ENCODE measurements at regions not wholly inside any gene's neighbourhood (a gene's known extent, or its start where the extent isn't known, plus 50 kb on each side); places are given as distances from the start of the nearest gene placed in this dataset.
"Not testable (repeated sequence)": the region's sequence is repeated elsewhere in the genome, so short reads cannot be mapped to it uniquely, and the experiment has no call there.

DNA sequence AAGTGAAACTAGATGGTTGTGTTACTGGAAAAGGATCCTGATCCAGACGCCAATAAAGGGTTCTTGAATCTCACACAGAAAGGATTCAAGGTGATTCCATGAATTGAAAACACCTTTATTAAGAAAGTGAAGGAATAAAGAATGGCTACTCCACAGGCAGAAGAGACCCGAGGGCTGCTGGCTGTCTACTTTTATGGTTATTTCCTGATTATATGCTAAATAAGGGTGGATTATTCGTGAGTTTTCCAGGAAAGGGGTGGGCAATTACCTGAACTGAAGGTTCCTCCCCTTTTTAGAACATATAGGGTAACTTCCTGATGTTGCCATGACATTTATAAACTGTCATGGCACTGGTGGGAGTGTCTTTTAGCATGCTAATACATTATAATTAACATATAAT is 50.9 kb upstream of the WARS2 start:
- no peak for DNase-seq (ENCODE audit: low read depth)
- H3K4me3 ChIP-seq (replicated peaks; ENCODE audit: low read depth, low read length) = no peak overlapping the region
- TF ChIP-seq, protein P1, sequence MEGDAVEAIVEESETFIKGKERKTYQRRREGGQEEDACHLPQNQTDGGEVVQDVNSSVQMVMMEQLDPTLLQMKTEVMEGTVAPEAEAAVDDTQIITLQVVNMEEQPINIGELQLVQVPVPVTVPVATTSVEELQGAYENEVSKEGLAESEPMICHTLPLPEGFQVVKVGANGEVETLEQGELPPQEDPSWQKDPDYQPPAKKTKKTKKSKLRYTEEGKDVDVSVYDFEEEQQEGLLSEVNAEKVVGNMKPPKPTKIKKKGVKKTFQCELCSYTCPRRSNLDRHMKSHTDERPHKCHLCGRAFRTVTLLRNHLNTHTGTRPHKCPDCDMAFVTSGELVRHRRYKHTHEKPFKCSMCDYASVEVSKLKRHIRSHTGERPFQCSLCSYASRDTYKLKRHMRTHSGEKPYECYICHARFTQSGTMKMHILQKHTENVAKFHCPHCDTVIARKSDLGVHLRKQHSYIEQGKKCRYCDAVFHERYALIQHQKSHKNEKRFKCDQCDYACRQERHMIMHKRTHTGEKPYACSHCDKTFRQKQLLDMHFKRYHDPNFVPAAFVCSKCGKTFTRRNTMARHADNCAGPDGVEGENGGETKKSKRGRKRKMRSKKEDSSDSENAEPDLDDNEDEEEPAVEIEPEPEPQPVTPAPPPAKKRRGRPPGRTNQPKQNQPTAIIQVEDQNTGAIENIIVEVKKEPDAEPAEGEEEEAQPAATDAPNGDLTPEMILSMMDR (IDR thresholded peaks at IDR 0.05; ENCODE audit: low read length, missing control alignments) = no peak

DNA sequence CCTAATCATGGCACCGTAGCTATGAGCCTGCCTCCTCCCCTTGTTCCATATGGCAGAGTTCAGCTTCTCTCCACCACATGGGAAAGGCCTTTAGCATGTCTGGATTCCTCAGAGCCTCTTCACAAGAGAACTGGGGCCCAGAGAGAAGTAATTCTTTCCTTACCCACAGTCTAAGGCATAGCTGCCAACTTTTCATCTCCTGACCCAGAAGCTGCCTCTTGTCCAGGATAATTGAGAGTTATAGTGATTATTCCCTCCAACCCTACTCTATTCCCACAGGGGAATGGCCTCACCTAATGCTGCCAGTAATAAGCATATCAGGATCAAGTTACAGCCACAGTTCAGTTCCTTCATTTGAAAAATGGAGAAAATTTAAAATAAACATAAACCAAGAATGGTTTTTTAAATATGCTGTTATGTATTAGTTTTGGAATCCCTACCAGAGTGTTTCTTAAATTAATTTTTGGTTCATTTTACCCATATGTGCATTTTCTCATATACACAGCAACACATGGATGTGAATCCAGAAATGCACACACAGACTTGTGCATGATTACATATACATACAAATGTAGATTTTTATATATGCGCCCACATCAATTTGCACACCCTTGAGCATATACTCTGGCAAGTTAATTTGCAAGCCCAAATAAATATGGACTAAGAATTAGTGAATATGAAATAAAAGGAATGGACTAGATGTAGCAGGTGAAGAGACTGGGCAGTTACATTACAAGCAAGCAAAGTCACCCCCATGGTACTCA is 63.9 kb upstream of the WARS2 start:
- TF ChIP-seq, protein P1 (IDR thresholded peaks at IDR 0.05; ENCODE audit: low read length, missing control alignments) = no peak
- H3K4me3 ChIP-seq (replicated peaks; ENCODE audit: low read depth, low read length) = no peak overlapping the region
- no peak for DNase-seq (ENCODE audit: low read depth)

DNA sequence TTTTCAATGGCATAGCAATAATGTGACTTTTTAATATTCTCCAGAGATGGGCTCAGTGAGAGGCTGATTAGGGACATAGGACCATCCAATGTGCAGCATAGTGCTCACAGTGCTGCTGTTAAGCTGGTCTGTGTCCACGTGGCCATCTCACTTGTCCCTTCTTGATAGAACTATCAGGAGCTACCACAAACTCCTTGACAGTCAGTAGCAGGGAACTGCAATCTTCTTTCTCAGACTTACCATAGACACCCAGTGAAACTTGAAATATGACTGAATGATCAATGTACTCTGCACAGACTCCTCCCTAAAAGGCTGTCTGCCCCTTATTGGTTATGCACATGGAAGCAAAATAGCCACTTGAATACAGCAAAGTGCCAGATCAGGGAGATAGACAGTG is 64.5 kb upstream of the WARS2 start:
- no peak for DNase-seq (ENCODE audit: low read depth)
- TF ChIP-seq, protein P1 (IDR thresholded peaks at IDR 0.05; ENCODE audit: low read length, missing control alignments) = no peak
- no peak overlapping the region for H3K4me3 ChIP-seq (replicated peaks; ENCODE audit: low read depth, low read length)

DNA sequence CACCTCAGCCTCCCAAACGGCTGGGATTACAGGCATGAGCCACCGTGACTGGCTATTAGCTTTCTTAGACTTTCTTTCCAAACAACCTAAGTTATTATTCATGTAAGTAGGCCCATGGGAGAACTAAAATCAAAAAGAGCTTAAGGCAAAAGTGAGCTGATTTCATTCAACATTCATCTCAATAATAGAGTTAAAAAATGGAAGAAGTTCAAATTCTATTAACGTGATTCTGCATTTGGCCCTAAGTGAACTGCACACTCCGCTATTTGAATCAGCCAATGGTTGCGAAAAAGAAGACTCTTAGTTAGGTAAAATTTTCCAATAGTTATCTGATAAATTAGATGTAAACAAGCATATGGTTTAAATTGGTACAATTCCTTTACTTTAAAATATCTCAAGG is 68.6 kb upstream of the WARS2 start:
- DNase-seq (ENCODE audit: low read depth) = no peak
- TF ChIP-seq, protein P1 (IDR thresholded peaks at IDR 0.05; ENCODE audit: low read length, missing control alignments) = no peak

DNA sequence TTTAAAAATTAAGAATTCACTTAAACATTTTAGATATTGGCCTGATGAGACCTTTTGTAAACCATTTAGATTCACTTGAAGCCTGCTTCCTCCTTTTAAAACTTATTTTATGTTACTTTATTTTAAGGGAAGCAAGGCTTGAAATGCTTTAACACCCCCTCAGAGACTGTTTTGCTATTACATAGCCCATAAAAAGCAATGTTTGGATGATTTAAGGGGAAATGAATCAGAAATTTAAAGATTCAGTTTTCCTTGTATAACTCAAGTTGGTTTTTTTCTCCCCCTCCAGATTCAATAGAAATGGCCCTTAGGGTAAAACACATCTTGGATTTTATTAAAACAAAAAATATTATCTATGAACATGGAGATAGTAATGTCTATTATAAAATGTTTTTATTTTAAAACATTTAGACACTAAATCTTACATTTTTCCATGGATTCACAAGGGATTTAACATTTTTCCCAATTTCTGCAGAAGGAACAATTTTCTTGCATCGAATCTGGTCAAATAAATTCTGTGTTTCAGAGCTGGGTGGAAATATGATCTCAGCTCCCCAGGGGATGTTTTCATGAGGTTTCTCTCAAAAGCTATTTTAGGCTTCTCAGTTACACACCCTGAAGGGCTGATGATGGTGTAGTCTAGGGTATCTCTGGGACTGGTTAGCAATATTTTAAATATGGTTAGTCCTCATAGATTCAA is 69.3 kb upstream of the WARS2 start:
- H3K4me3 ChIP-seq (replicated peaks; ENCODE audit: low read depth, low read length) = no peak overlapping the region
- no peak for DNase-seq (ENCODE audit: low read depth)
- TF ChIP-seq, protein P1 (IDR thresholded peaks at IDR 0.05; ENCODE audit: low read length, missing control alignments) = no peak

More for the DNA sequence above, 68.6 kb upstream of the WARS2 start:
- H3K4me3 ChIP-seq (replicated peaks; ENCODE audit: low read depth, low read length) = no peak overlapping the region

DNA sequence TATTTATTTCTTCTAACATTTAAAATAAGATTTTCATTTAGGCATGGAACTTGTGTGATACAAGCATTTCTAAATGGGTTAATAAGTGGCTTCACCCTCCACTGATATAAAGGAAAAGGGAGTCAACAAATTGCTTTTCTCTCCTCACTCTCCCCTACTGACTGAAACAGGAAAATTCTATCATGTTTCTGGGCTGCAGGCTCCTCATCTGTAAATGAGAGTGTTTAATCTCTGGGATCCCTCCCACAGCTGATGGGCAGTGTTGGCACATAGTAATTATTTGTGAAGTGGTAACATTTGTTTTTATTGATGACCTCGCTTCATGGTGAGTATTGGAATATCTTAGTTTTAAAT is 69.8 kb upstream of the WARS2 start:
- H3K4me3 ChIP-seq (replicated peaks; ENCODE audit: low read depth, low read length) = no peak overlapping the region
- no peak for DNase-seq (ENCODE audit: low read depth)
- TF ChIP-seq, protein P1 (IDR thresholded peaks at IDR 0.05; ENCODE audit: low read length, missing control alignments) = no peak

DNA sequence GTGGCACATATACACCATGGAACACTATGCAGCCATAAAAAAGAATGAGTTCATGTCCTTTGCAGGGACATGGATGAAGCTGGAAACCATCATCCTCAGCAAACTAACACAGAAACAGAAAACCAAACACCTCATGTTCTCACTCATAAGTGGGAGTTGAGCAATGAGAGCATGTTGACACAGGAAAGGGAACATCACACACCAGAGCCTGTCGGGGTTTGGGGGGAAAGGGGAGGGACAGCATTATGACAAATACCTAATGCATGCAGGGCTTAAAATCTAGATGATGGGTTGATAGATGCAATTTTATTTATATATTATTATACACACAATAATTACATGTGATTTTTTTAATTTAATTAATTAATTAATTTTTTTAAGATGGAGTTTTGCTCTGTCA is 72.8 kb upstream of the WARS2 start:
- H3K4me3 ChIP-seq (replicated peaks; ENCODE audit: low read depth, low read length); DNase-seq (ENCODE audit: low read depth): not testable (repeated sequence)

DNA sequence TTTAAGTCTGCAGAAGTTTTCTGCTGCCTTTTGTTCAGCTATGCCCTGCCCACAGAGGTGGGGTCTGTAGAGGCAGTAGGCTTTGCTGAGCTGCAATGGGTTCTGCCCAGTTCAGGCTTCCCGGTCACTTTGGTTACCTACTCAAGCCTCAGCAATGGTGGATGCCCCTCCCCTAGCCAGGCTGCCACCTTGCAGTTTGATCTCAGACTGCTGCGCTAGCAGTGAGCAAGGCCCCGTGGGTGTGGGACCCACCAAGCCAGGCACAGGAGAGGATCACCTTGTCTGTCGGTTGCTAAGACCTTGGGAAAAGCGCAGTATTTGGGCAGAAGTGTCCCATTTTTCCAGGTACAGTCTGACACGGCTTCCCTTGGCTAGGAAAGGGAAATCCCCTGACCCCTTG is 74.5 kb upstream of the WARS2 start:
- not testable (repeated sequence) for H3K4me3 ChIP-seq (replicated peaks; ENCODE audit: low read depth, low read length); DNase-seq (ENCODE audit: low read depth)

Measured in fibroblast of pulmonary artery (primary cell).